ENCODE measurements at regions not wholly inside any gene's neighbourhood (a gene's known extent, or its start where the extent isn't known, plus 50 kb on each side); places are given as distances from the start of the nearest gene placed in this dataset.

GRCh38 chr12:30263434-30263833, 432.2 kb downstream of the IPO8 start:
- Histone ChIP-seq H3K9me3 (no peaks in the 10 kb centered on the region), H3K4me3 (no peak overlapping the region), H3K27ac (no peak overlapping the region), H3K4me1 (no peaks in the 10 kb centered on the region), H3K36me3 (no peaks in the 10 kb centered on the region), H3K27me3 (no peaks in the 10 kb centered on the region)
- DNase-seq: no peak
- no peak for TF ChIP-seq CTCF (IDR thresholded peaks at IDR 0.05)
- TF ChIP-seq POLR2A (IDR thresholded peaks at IDR 0.05): no peak
- intact Hi-C loops (cut with DNase I; ENCODE audit: low total_unique reads): no loop called here

GRCh38 chr12:30257618-30258017, 438.1 kb downstream of the IPO8 start:
- H3K9me3 ChIP-seq: no peaks in the 10 kb centered on the region
- H3K36me3 ChIP-seq: no peaks in the 10 kb centered on the region
- intact Hi-C loops (cut with DNase I; ENCODE audit: low total_unique reads): no loop called here
- no peak overlapping the region for H3K27ac ChIP-seq
- no peaks in the 10 kb centered on the region for H3K27me3 ChIP-seq
- no peak overlapping the region for H3K4me3 ChIP-seq
- TF ChIP-seq POLR2A (IDR thresholded peaks at IDR 0.05) (no peak), CTCF (IDR thresholded peaks at IDR 0.05) (no peak)
- H3K4me1 ChIP-seq: no peaks in the 10 kb centered on the region
- no peak for DNase-seq

- no peaks in the 10 kb centered on the region for H3K4me1 ChIP-seq
- TF ChIP-seq CTCF (IDR thresholded peaks at IDR 0.05) (no peak), POLR2A (IDR thresholded peaks at IDR 0.05) (no peak)
- no peaks in the 10 kb centered on the region for H3K27me3 ChIP-seq
- H3K27ac ChIP-seq: no peak overlapping the region
- no peaks in the 10 kb centered on the region for H3K36me3 ChIP-seq
- intact Hi-C loops (cut with DNase I; ENCODE audit: low total_unique reads): no loop called here
- no peak for DNase-seq
- H3K4me3 ChIP-seq: no peak overlapping the region
- H3K9me3 ChIP-seq: no peaks in the 10 kb centered on the region
Observed at GRCh38 chr12:30251546-30251945, 444.1 kb downstream of the IPO8 start.

- H3K9me3 ChIP-seq: no peaks in the 10 kb centered on the region
- DNase-seq: no peak
- no peak overlapping the region for H3K27ac ChIP-seq
- no peaks in the 10 kb centered on the region for H3K36me3 ChIP-seq
- no peak overlapping the region for H3K4me3 ChIP-seq
- TF ChIP-seq POLR2A (IDR thresholded peaks at IDR 0.05) (no peak), CTCF (IDR thresholded peaks at IDR 0.05) (no peak)
- intact Hi-C loops (cut with DNase I; ENCODE audit: low total_unique reads): no loop called here
- no peaks in the 10 kb centered on the region for H3K27me3 ChIP-seq
- H3K4me1 ChIP-seq: no peaks in the 10 kb centered on the region
Observed at GRCh38 chr12:30243426-30243825, 452.2 kb downstream of the IPO8 start.

GRCh38 chr12:30219047-30219446, 435.3 kb upstream of the TMTC1 start:
- Histone ChIP-seq H3K27me3 (no peaks in the 10 kb centered on the region), H3K27ac (no peak overlapping the region), H3K36me3 (no peaks in the 10 kb centered on the region), H3K9me3 (no peaks in the 10 kb centered on the region), H3K4me3 (no peak overlapping the region), H3K4me1 (no peaks in the 10 kb centered on the region)
- no peak for TF ChIP-seq POLR2A (IDR thresholded peaks at IDR 0.05)
- no peak for TF ChIP-seq CTCF (IDR thresholded peaks at IDR 0.05)
- DNase-seq: no peak
- intact Hi-C loops (cut with DNase I; ENCODE audit: low total_unique reads): no loop called here
